IMR-90 (cell line): ENCODE measurements at regions not wholly inside any gene's neighbourhood (a gene's known extent, or its start where the extent isn't known, plus 50 kb on each side); places are given as distances from the start of the nearest gene placed in this dataset.

Experiments used
- ATAC-seq: fragments of 200-7000 bp; cut with Tn5 transposase; 2 replicates; pipeline ENCODE4 v1.9.1; 2020; ENCODE audit warnings: low read depth, mild to moderate bottlenecking, moderate library complexity
- BruUV-seq: library from RNA; stranded (reverse); fragments of 400-500 nt; replicated peaks from 2 replicates; lab custom pipeline; 2021; lab: Mats Ljungman, UMichigan
- CTCF ChIA-PET: fragments of 300-600 bp; formaldehyde crosslinking; extraction: SDS; loops from one replicate; lab custom pipeline; 2021; ENCODE audit warnings: antibody characterized with exemption; lab: Yijun Ruan, JAX
- POLR2A ChIA-PET: fragments of 300-600 bp; sonication (Branson Sonifier 250); formaldehyde crosslinking; loops from one replicate; lab custom pipeline; 2022; ENCODE audit warnings: antibody characterized with exemption; ENCODE audit not compliant: unreplicated experiment; lab: Charles Lee
- DNase-seq: peaks from one replicate; pipeline ENCODE4 v3.0.0; 2013
- H2AFZ ChIP-seq: replicated peaks from 2 replicates; pipeline ENCODE3; 2013; ENCODE audit warnings: low read length, mild to moderate bottlenecking; ENCODE audit not compliant: poor library complexity
- H2AK5ac ChIP-seq: 2 replicates; pipeline ENCODE4 v1.6.1; 2013; ENCODE audit warnings: low read depth, low read length, inconsistent platforms
- H2AK9ac ChIP-seq: replicated peaks from 2 replicates; pipeline ENCODE3; 2013; ENCODE audit warnings: mild to moderate bottlenecking, low read depth, low read length, moderate library complexity; ENCODE audit not compliant: poor library complexity
- H2BK120ac ChIP-seq: 2 replicates; pipeline ENCODE4 v1.6.1; 2013; ENCODE audit warnings: low read depth, low read length, inconsistent platforms
- H2BK15ac ChIP-seq: 3 replicates; pipeline ENCODE4 v1.6.1; 2013; ENCODE audit warnings: low read depth, low read length, inconsistent platforms
- H2BK20ac ChIP-seq: 2 replicates; pipeline ENCODE4 v1.6.1; 2013; ENCODE audit warnings: low read depth, mild to moderate bottlenecking, inconsistent platforms, low read length, moderate library complexity
- H2BK5ac ChIP-seq: 2 replicates; pipeline ENCODE4 v1.6.1; 2013; ENCODE audit warnings: mild to moderate bottlenecking, low read depth, low read length, inconsistent platforms; ENCODE audit not compliant: poor library complexity, severe bottlenecking
- H3K14ac ChIP-seq: replicated peaks from 2 replicates; pipeline ENCODE4 v1.6.1; 2013; ENCODE audit warnings: low read depth, low read length, inconsistent platforms
- H3K18ac ChIP-seq: 2 replicates; pipeline ENCODE4 v1.6.1; 2013; ENCODE audit warnings: low read depth, low read length, control low read depth
- H3K23ac ChIP-seq: 2 replicates; pipeline ENCODE4 v1.6.1; 2013; ENCODE audit warnings: low read depth, low read length, inconsistent platforms
- H3K27ac ChIP-seq: 2 replicates; pipeline ENCODE4 v1.5.1; 2013; ENCODE audit warnings: mild to moderate bottlenecking, control low read depth, low read length; ENCODE audit not compliant: insufficient read depth
- H3K27me3 ChIP-seq: 2 replicates; pipeline ENCODE4 v1.6.1; 2013; ENCODE audit warnings: low read length; ENCODE audit not compliant: control insufficient read depth, insufficient read depth
- H3K36me3 ChIP-seq: 2 replicates; pipeline ENCODE4 v1.6.1; 2013; ENCODE audit warnings: low read length, mixed read lengths; ENCODE audit not compliant: control insufficient read depth, insufficient read depth
- H3K4ac ChIP-seq: 2 replicates; pipeline ENCODE4 v1.6.1; 2013; ENCODE audit warnings: low read depth, low read length, inconsistent platforms
- H3K4me1 ChIP-seq: 2 replicates; pipeline ENCODE4 v1.6.1; 2013; ENCODE audit warnings: low read length, mixed read lengths; ENCODE audit not compliant: control insufficient read depth, insufficient read depth
- H3K4me2 ChIP-seq: 2 replicates; pipeline ENCODE4 v1.6.1; 2013; ENCODE audit warnings: low read depth, mild to moderate bottlenecking, control low read depth, low read length, moderate library complexity
- H3K4me3 ChIP-seq: 2 replicates; pipeline ENCODE4 v1.5.1; 2013; ENCODE audit warnings: low read depth, mild to moderate bottlenecking, control low read depth, low read length, moderate library complexity; ENCODE audit not compliant: insufficient read depth
- H3K56ac ChIP-seq: 2 replicates; pipeline ENCODE4 v1.6.1; 2013; ENCODE audit warnings: low read length, inconsistent platforms; ENCODE audit not compliant: insufficient read depth; ENCODE audit errors: extremely low read depth
- H3K79me1 ChIP-seq, 2 experiments: 2 replicates each; pipeline ENCODE4 v1.6.1; 2013; ENCODE audit warnings: low read length in 2 of 2, inconsistent platforms in 1 of 2, low read depth in 1 of 2
- H3K9ac ChIP-seq: 2 replicates; pipeline ENCODE4 v1.6.1; 2013; ENCODE audit warnings: low read depth, low read length, control low read depth
- H3K9me1 ChIP-seq: 2 replicates; pipeline ENCODE4 v1.6.1; 2013; ENCODE audit warnings: low read length, inconsistent platforms; ENCODE audit not compliant: insufficient read depth
- H3K9me3 ChIP-seq: 2 replicates; pipeline ENCODE4 v1.6.1; 2013; ENCODE audit warnings: low read length; ENCODE audit not compliant: control insufficient read depth, insufficient read depth
- H4K20me1 ChIP-seq: 2 replicates; pipeline ENCODE4 v1.6.1; 2013; ENCODE audit warnings: low read length, inconsistent platforms; ENCODE audit not compliant: insufficient read depth
- H4K5ac ChIP-seq: 2 replicates; pipeline ENCODE4 v1.6.1; 2013; ENCODE audit warnings: mild to moderate bottlenecking, low read depth, low read length, control low read depth
- H4K8ac ChIP-seq, 2 experiments: 2 replicates each; pipeline ENCODE4 v1.6.1; 2013; ENCODE audit warnings: low read depth in 2 of 2, low read length in 2 of 2, control low read depth in 1 of 2, inconsistent platforms in 1 of 2
- H4K91ac ChIP-seq: 2 replicates; pipeline ENCODE4 v1.6.1; 2013; ENCODE audit warnings: low read depth, low read length, inconsistent platforms; ENCODE audit not compliant: insufficient read depth
- BHLHE40 ChIP-seq: fragments of 150-350 bp; IDR thresholded peaks from 2 replicates; pipeline ENCODE4 v1.6.1; 2016; ENCODE audit warnings: mild to moderate bottlenecking, low read depth, low read length
- CHD1 ChIP-seq: IDR thresholded peaks from 2 replicates; pipeline ENCODE4 v1.6.1; 2012; ENCODE audit warnings: low read depth, low read length, improper control_type of control experiment
- CTCF ChIP-seq: conservative IDR thresholded peaks from 2 replicates; pipeline ENCODE4 v1.5.1; 2012; ENCODE audit warnings: mild to moderate bottlenecking, low read depth, low read length, improper control_type of control experiment
- FOS ChIP-seq: fragments of 150-350 bp; IDR thresholded peaks from 2 replicates; pipeline ENCODE4 v1.6.1; 2016; ENCODE audit warnings: low read depth, low read length
- MAZ ChIP-seq: IDR thresholded peaks from 2 replicates; pipeline ENCODE4 v1.6.1; 2012; ENCODE audit warnings: low read depth, mild to moderate bottlenecking, low read length, improper control_type of control experiment, moderate library complexity, borderline replicate concordance
- NFE2L2 ChIP-seq: fragments of 150-350 bp; IDR thresholded peaks from 2 replicates; pipeline ENCODE4 v1.6.1; 2016; ENCODE audit warnings: low read depth, mild to moderate bottlenecking, low read length
- POLR2A ChIP-seq: IDR thresholded peaks from 2 replicates; pipeline ENCODE4 v1.6.1; 2012; ENCODE audit warnings: mild to moderate bottlenecking, low read depth, low read length
- SMC3 ChIP-seq: fragments of 150-350 bp; IDR thresholded peaks from 2 replicates; pipeline ENCODE4 v1.6.1; 2016; ENCODE audit warnings: low read depth, mild to moderate bottlenecking, antibody characterized with exemption, low read length, moderate library complexity
- WGBS, 2 experiments: methylation state at CpG; one replicate each; pipeline versions ENCODE4 v1.1.5 to v1.1.7; 2013; ENCODE audit warnings: missing lambda C conversion rate in 2 of 2; ENCODE audit not compliant: insufficient read length in 1 of 2; ENCODE audit errors: extremely low coverage in 2 of 2; 5-methylcytosine and 5-hydroxymethylcytosine counted together
- dilution Hi-C: fragments of 300-500 bp; cut with HindIII; formaldehyde crosslinking; loops from one replicate; pipeline ENCODE4 v1.14.3; 2018; ENCODE audit warnings: low sequenced_read_pairs; ENCODE audit not compliant: unreplicated experiment
- in situ Hi-C: fragments of 300-500 bp; cut with MboI; formaldehyde crosslinking; loops from 3 replicates; pipeline ENCODE4 v1.14.3; 2019; ENCODE audit warnings: low sequenced_read_pairs, inconsistent platforms, mixed read lengths
- intact Hi-C: fragments of 100-400 bp; cut with micrococcal nuclease; formaldehyde crosslinking; loops from 2 replicates; pipeline ENCODE4 v1.10.0; 2022
- TF ChIP-seq, protein P1 (sequence below): fragments of 150-350 bp; IDR thresholded peaks from 2 replicates; pipeline ENCODE4 v1.6.1; 2017; ENCODE audit warnings: mild to moderate bottlenecking, antibody characterized with exemption, low read length, low read depth

DNA sequence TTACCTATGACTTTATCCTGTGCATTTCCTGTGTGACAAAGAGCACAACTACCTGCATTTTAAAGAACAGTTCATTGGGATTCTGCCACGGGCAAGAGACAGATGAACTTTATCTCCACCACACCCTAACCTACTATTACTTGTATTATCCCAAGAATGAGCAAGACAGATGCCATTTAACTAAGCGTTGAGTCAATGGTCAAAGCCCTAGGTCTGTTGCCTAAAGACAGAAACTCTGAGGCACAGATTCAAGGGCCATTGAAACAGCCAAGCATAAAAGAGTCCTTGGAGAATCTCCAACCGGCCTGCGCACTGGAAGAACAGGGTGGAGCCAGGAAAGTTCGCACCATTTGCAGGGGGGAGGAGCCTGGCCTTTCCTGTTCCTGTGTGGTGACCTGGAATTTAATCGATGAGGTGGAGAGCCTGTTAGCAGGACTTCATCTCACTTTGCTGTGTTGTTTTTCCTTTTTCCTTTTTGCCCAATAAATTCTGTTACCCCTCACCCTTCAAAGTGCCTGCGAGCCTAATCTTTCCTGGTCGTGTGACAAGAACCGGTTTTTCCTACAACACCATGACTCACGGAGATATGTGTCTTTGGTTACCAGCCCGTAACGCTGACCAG, 146.4 kb upstream of the DIAPH2 start:
- no peaks in the 10 kb centered on the region for H3K9me1 ChIP-seq
- no peak overlapping the region for H4K5ac ChIP-seq
- H3K9me3 ChIP-seq = no peaks in the 10 kb centered on the region
- H3K4ac ChIP-seq = no peak overlapping the region
- H4K8ac ChIP-seq = no peak overlapping the region
- H3K18ac ChIP-seq = no peak overlapping the region
- no peak overlapping the region for H3K27ac ChIP-seq
- H2AK9ac ChIP-seq = no peak overlapping the region
- ATAC-seq (no peak), DNase-seq (no peak)
- H3K23ac ChIP-seq = no peak overlapping the region
- no peak overlapping the region for H3K4me2 ChIP-seq
- CTCF ChIA-PET = no interaction called here
- 67% methylated on average over 1 of the region's 12 CpGs; no CpG with 5 or more reads in 1 of the 2 experiments for WGBS, 2 experiments
- no peak overlapping the region for H2AFZ ChIP-seq
- in situ Hi-C loops = loop anchor here (10.0 kb wide), 1 partner anchor 63 kb away; no protein-coding TSS in a partner anchor
- no peak overlapping the region for H2BK20ac ChIP-seq
- no peaks in the 10 kb centered on the region for H3K79me1 ChIP-seq
- H3K4me1 ChIP-seq = no peaks in the 10 kb centered on the region
- TF ChIP-seq, protein P1, sequence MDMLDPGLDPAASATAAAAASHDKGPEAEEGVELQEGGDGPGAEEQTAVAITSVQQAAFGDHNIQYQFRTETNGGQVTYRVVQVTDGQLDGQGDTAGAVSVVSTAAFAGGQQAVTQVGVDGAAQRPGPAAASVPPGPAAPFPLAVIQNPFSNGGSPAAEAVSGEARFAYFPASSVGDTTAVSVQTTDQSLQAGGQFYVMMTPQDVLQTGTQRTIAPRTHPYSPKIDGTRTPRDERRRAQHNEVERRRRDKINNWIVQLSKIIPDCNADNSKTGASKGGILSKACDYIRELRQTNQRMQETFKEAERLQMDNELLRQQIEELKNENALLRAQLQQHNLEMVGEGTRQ = no peak
- TF ChIP-seq POLR2A (no peak), SMC3 (no peak), MAZ (no peak), BHLHE40 (no peak), CHD1 (no peak), CTCF (no peak), FOS (no peak), NFE2L2 (no peak)
- H3K9ac ChIP-seq = no peak overlapping the region
- H2AK5ac ChIP-seq = no peak overlapping the region
- H3K56ac ChIP-seq = no peak overlapping the region
- no peak overlapping the region for H2BK15ac ChIP-seq
- H2BK5ac ChIP-seq = no peak overlapping the region
- BruUV-seq = no TSS peak
- no peak overlapping the region for H2BK120ac ChIP-seq
- dilution Hi-C loops = no loop called here
- H3K14ac ChIP-seq = no peak overlapping the region
- intact Hi-C loops = no loop called here
- POLR2A ChIA-PET = no interaction called here
- no peak overlapping the region for H3K4me3 ChIP-seq
- no peaks in the 10 kb centered on the region for H3K27me3 ChIP-seq
- H4K91ac ChIP-seq = no peak overlapping the region
- no peaks in the 10 kb centered on the region for H3K36me3 ChIP-seq
- H4K20me1 ChIP-seq = no peaks in the 10 kb centered on the region
